ENCODE measurements at regions not wholly inside any gene's neighbourhood (a gene's known extent, or its start where the extent isn't known, plus 50 kb on each side); places are given as distances from the start of the nearest gene placed in this dataset.
"Not testable (repeated sequence)": the region's sequence is repeated elsewhere in the genome, so short reads cannot be mapped to it uniquely, and the experiment has no call there.

DNA sequence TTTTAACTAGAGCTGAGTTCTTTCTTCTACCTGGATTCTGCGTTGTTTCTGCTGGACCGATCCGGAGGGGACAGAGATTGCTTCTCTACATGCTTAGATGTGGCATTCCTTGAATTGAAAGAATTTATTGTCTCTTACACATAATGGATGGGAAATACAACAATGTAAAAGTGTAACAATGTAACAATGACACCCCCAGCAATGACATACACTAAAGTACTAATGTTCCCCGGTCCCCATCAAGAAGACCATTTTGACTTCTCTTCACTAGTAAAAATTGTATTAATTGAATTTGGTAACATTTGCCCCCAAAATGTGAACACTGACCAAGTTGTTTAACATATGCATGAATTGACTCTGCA is 760.2 kb downstream of the TAF11L14 start:
- Histone ChIP-seq H3K4me1 (no peaks in the 10 kb centered on the region), H3K4me3 (no peak overlapping the region), H3K36me3 (no peaks in the 10 kb centered on the region), H3K9me3 (replicated peaks) (no peaks in the 10 kb centered on the region), H3K27ac (replicated peaks) (no peak overlapping the region), H3K27me3 (ENCODE audit: low read depth) (peaks cover 20% of the 10 kb centered on the region)
- TF ChIP-seq, protein P1, sequence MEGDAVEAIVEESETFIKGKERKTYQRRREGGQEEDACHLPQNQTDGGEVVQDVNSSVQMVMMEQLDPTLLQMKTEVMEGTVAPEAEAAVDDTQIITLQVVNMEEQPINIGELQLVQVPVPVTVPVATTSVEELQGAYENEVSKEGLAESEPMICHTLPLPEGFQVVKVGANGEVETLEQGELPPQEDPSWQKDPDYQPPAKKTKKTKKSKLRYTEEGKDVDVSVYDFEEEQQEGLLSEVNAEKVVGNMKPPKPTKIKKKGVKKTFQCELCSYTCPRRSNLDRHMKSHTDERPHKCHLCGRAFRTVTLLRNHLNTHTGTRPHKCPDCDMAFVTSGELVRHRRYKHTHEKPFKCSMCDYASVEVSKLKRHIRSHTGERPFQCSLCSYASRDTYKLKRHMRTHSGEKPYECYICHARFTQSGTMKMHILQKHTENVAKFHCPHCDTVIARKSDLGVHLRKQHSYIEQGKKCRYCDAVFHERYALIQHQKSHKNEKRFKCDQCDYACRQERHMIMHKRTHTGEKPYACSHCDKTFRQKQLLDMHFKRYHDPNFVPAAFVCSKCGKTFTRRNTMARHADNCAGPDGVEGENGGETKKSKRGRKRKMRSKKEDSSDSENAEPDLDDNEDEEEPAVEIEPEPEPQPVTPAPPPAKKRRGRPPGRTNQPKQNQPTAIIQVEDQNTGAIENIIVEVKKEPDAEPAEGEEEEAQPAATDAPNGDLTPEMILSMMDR (IDR thresholded peaks at IDR 0.05; ENCODE audit: borderline replicate concordance): no peak
- no peak for DNase-seq
- intact Hi-C loops (cut with micrococcal nuclease): no loop called here

GRCh38 chr5:18395126-18396110 is 761.2 kb downstream of the TAF11L14 start:
- intact Hi-C loops (cut with micrococcal nuclease): no loop called here
- H3K9me3 ChIP-seq (replicated peaks): peaks cover 7% of the 10 kb centered on the region
- no peak for DNase-seq
- H3K27ac ChIP-seq (replicated peaks): no peak overlapping the region
- TF ChIP-seq, protein P1 (IDR thresholded peaks at IDR 0.05; ENCODE audit: borderline replicate concordance): no peak
- no peaks in the 10 kb centered on the region for H3K4me1 ChIP-seq
- no peaks in the 10 kb centered on the region for H3K36me3 ChIP-seq
- H3K4me3 ChIP-seq: no peak overlapping the region
- H3K27me3 ChIP-seq (ENCODE audit: low read depth): peaks cover 20% of the 10 kb centered on the region

DNA sequence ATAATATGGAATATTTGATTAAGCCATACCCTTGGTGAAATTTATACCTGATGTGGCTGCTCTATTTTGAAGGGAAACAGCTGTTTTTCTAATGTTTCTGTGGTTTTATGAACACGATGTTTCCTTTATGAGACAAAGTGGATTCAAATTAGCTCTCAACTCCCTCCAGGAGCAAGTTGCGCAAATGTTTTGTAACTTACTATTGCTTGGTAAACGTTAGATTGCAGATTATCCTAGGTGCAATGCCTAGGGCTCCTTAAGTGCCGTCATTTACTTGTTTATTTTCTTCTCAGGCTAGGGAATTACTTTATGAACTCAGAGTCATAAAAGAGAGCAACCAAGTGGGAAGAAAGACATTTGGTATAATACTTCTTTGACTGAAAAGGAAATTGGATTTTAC is 763.1 kb downstream of the TAF11L14 start:
- peaks cover 7% of the 10 kb centered on the region for H3K9me3 ChIP-seq (replicated peaks)
- peaks cover 12% of the 10 kb centered on the region for H3K27me3 ChIP-seq (ENCODE audit: low read depth)
- DNase-seq: no peak
- no peak overlapping the region for H3K4me3 ChIP-seq
- no peak overlapping the region for H3K27ac ChIP-seq (replicated peaks)
- TF ChIP-seq, protein P1 (IDR thresholded peaks at IDR 0.05; ENCODE audit: borderline replicate concordance): no peak
- no peaks in the 10 kb centered on the region for H3K36me3 ChIP-seq
- no peaks in the 10 kb centered on the region for H3K4me1 ChIP-seq
- intact Hi-C loops (cut with micrococcal nuclease): no loop called here

- intact Hi-C loops (cut with micrococcal nuclease): no loop called here
These were observed 763.6 kb downstream of the TAF11L14 start for GRCh38 chr5:18397891-18398290.

DNA sequence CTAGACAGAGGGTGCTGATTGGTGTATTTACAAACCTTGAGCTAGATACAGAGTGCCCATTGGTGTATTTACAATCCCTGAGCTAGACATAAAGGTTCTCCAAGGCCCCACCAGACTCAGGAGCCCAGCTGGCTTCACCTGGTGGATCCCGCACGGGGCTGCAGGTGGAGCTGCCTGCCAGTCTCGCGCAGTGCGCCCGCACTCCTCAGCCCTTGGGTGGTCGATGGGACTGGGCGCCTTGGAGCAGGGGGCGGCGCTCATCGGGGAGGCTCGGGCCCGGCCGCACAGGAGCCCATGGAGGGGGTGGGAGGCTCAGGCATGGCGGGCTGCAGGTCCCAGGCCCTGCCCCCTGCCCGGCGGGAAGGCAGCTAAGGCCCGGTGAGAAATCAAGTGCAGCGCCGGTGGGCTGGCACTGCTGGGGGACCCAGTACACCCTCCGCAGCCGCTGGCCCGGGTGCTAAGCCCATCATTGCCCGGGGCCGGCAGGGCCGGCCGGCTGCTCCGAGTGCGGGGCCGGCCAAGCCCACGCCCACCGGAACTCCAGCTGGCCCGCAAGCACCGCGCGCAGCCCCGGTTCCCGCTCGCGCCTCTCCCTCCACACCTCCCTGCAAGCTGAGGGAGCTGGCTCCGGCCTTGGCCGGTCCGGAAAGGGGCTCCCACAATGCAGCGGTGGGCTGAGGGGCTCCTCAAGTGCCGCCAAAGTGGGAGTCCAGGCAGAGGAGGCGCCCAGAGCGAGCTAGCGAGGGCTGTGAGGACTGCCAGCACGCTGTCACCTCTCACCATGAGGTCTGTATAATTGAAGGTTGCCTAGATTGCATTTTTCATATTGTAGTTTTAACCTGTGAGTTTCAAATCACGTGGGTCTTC is 765.4 kb downstream of the TAF11L14 start:
- H3K4me1 ChIP-seq; H3K27ac ChIP-seq (replicated peaks); H3K36me3 ChIP-seq; DNase-seq; intact Hi-C loops (cut with micrococcal nuclease); H3K27me3 ChIP-seq (ENCODE audit: low read depth); H3K4me3 ChIP-seq; H3K9me3 ChIP-seq (replicated peaks): not testable (repeated sequence)

More at GRCh38 chr5:18397891-18398290, 763.6 kb downstream of the TAF11L14 start:
- H3K9me3 ChIP-seq (replicated peaks): peaks cover 7% of the 10 kb centered on the region
- H3K27me3 ChIP-seq (ENCODE audit: low read depth): peaks cover 8% of the 10 kb centered on the region
- no peak overlapping the region for H3K27ac ChIP-seq (replicated peaks)
- no peaks in the 10 kb centered on the region for H3K36me3 ChIP-seq
- DNase-seq: no peak
- H3K4me1 ChIP-seq: no peaks in the 10 kb centered on the region
- TF ChIP-seq, protein P1 (IDR thresholded peaks at IDR 0.05; ENCODE audit: borderline replicate concordance): no peak
- H3K4me3 ChIP-seq: no peak overlapping the region

Data from left ventricle myocardium inferior (tissue), 1 donor.